IMR-90 (cell line): ENCODE measurements at regions not wholly inside any gene's neighbourhood (a gene's known extent, or its start where the extent isn't known, plus 50 kb on each side); places are given as distances from the start of the nearest gene placed in this dataset.

ENCODE experiments used
- ATAC-seq: fragments of 200-7000 bp; cut with Tn5 transposase; 2 replicates; pipeline ENCODE4 v1.9.1; 2020; ENCODE audit warnings: low read depth, mild to moderate bottlenecking, moderate library complexity
- BruUV-seq: library from RNA; stranded (reverse); fragments of 400-500 nt; replicated peaks from 2 replicates; lab custom pipeline; 2021; lab: Mats Ljungman, UMichigan
- CTCF ChIA-PET: fragments of 300-600 bp; formaldehyde crosslinking; extraction: SDS; loops from one replicate; lab custom pipeline; 2021; ENCODE audit warnings: antibody characterized with exemption; lab: Yijun Ruan, JAX
- POLR2A ChIA-PET: fragments of 300-600 bp; sonication (Branson Sonifier 250); formaldehyde crosslinking; loops from one replicate; lab custom pipeline; 2022; ENCODE audit warnings: antibody characterized with exemption; ENCODE audit not compliant: unreplicated experiment; lab: Charles Lee
- DNase-seq: peaks from one replicate; pipeline ENCODE4 v3.0.0; 2013
- H2AFZ ChIP-seq: replicated peaks from 2 replicates; pipeline ENCODE3; 2013; ENCODE audit warnings: low read length, mild to moderate bottlenecking; ENCODE audit not compliant: poor library complexity
- H2AK5ac ChIP-seq: 2 replicates; pipeline ENCODE4 v1.6.1; 2013; ENCODE audit warnings: low read depth, low read length, inconsistent platforms
- H2AK9ac ChIP-seq: replicated peaks from 2 replicates; pipeline ENCODE3; 2013; ENCODE audit warnings: mild to moderate bottlenecking, low read depth, low read length, moderate library complexity; ENCODE audit not compliant: poor library complexity
- H2BK120ac ChIP-seq: 2 replicates; pipeline ENCODE4 v1.6.1; 2013; ENCODE audit warnings: low read depth, low read length, inconsistent platforms
- H2BK15ac ChIP-seq: 3 replicates; pipeline ENCODE4 v1.6.1; 2013; ENCODE audit warnings: low read depth, low read length, inconsistent platforms
- H2BK20ac ChIP-seq: 2 replicates; pipeline ENCODE4 v1.6.1; 2013; ENCODE audit warnings: low read depth, mild to moderate bottlenecking, inconsistent platforms, low read length, moderate library complexity
- H2BK5ac ChIP-seq: 2 replicates; pipeline ENCODE4 v1.6.1; 2013; ENCODE audit warnings: mild to moderate bottlenecking, low read depth, low read length, inconsistent platforms; ENCODE audit not compliant: poor library complexity, severe bottlenecking
- H3K14ac ChIP-seq: replicated peaks from 2 replicates; pipeline ENCODE4 v1.6.1; 2013; ENCODE audit warnings: low read depth, low read length, inconsistent platforms
- H3K18ac ChIP-seq: 2 replicates; pipeline ENCODE4 v1.6.1; 2013; ENCODE audit warnings: low read depth, low read length, control low read depth
- H3K23ac ChIP-seq: 2 replicates; pipeline ENCODE4 v1.6.1; 2013; ENCODE audit warnings: low read depth, low read length, inconsistent platforms
- H3K27ac ChIP-seq: 2 replicates; pipeline ENCODE4 v1.5.1; 2013; ENCODE audit warnings: mild to moderate bottlenecking, control low read depth, low read length; ENCODE audit not compliant: insufficient read depth
- H3K27me3 ChIP-seq: 2 replicates; pipeline ENCODE4 v1.6.1; 2013; ENCODE audit warnings: low read length; ENCODE audit not compliant: control insufficient read depth, insufficient read depth
- H3K36me3 ChIP-seq: 2 replicates; pipeline ENCODE4 v1.6.1; 2013; ENCODE audit warnings: low read length, mixed read lengths; ENCODE audit not compliant: control insufficient read depth, insufficient read depth
- H3K4ac ChIP-seq: 2 replicates; pipeline ENCODE4 v1.6.1; 2013; ENCODE audit warnings: low read depth, low read length, inconsistent platforms
- H3K4me1 ChIP-seq: 2 replicates; pipeline ENCODE4 v1.6.1; 2013; ENCODE audit warnings: low read length, mixed read lengths; ENCODE audit not compliant: control insufficient read depth, insufficient read depth
- H3K4me2 ChIP-seq: 2 replicates; pipeline ENCODE4 v1.6.1; 2013; ENCODE audit warnings: low read depth, mild to moderate bottlenecking, control low read depth, low read length, moderate library complexity
- H3K4me3 ChIP-seq: 2 replicates; pipeline ENCODE4 v1.5.1; 2013; ENCODE audit warnings: low read depth, mild to moderate bottlenecking, control low read depth, low read length, moderate library complexity; ENCODE audit not compliant: insufficient read depth
- H3K56ac ChIP-seq: 2 replicates; pipeline ENCODE4 v1.6.1; 2013; ENCODE audit warnings: low read length, inconsistent platforms; ENCODE audit not compliant: insufficient read depth; ENCODE audit errors: extremely low read depth
- H3K79me1 ChIP-seq, 2 experiments: 2 replicates each; pipeline ENCODE4 v1.6.1; 2013; ENCODE audit warnings: low read length in 2 of 2, inconsistent platforms in 1 of 2, low read depth in 1 of 2
- H3K9ac ChIP-seq: 2 replicates; pipeline ENCODE4 v1.6.1; 2013; ENCODE audit warnings: low read depth, low read length, control low read depth
- H3K9me1 ChIP-seq: 2 replicates; pipeline ENCODE4 v1.6.1; 2013; ENCODE audit warnings: low read length, inconsistent platforms; ENCODE audit not compliant: insufficient read depth
- H3K9me3 ChIP-seq: 2 replicates; pipeline ENCODE4 v1.6.1; 2013; ENCODE audit warnings: low read length; ENCODE audit not compliant: control insufficient read depth, insufficient read depth
- H4K20me1 ChIP-seq: 2 replicates; pipeline ENCODE4 v1.6.1; 2013; ENCODE audit warnings: low read length, inconsistent platforms; ENCODE audit not compliant: insufficient read depth
- H4K5ac ChIP-seq: 2 replicates; pipeline ENCODE4 v1.6.1; 2013; ENCODE audit warnings: mild to moderate bottlenecking, low read depth, low read length, control low read depth
- H4K8ac ChIP-seq, 2 experiments: 2 replicates each; pipeline ENCODE4 v1.6.1; 2013; ENCODE audit warnings: low read depth in 2 of 2, low read length in 2 of 2, control low read depth in 1 of 2, inconsistent platforms in 1 of 2
- H4K91ac ChIP-seq: 2 replicates; pipeline ENCODE4 v1.6.1; 2013; ENCODE audit warnings: low read depth, low read length, inconsistent platforms; ENCODE audit not compliant: insufficient read depth
- NFE2L2 ChIP-seq: fragments of 150-350 bp; IDR thresholded peaks from 2 replicates; pipeline ENCODE4 v1.6.1; 2016; ENCODE audit warnings: low read depth, mild to moderate bottlenecking, low read length
- USF2 ChIP-seq: fragments of 150-350 bp; IDR thresholded peaks from 2 replicates; pipeline ENCODE4 v1.6.1; 2017; ENCODE audit warnings: mild to moderate bottlenecking, antibody characterized with exemption, low read length, low read depth
- WGBS, 2 experiments: methylation state at CpG; one replicate each; pipeline versions ENCODE4 v1.1.5 to v1.1.7; 2013; ENCODE audit warnings: missing lambda C conversion rate in 2 of 2; ENCODE audit not compliant: insufficient read length in 1 of 2; ENCODE audit errors: extremely low coverage in 2 of 2; 5-methylcytosine and 5-hydroxymethylcytosine counted together
- dilution Hi-C: fragments of 300-500 bp; cut with HindIII; formaldehyde crosslinking; loops from one replicate; pipeline ENCODE4 v1.14.3; 2018; ENCODE audit warnings: low sequenced_read_pairs; ENCODE audit not compliant: unreplicated experiment
- in situ Hi-C: fragments of 300-500 bp; cut with MboI; formaldehyde crosslinking; loops from 3 replicates; pipeline ENCODE4 v1.14.3; 2019; ENCODE audit warnings: low sequenced_read_pairs, inconsistent platforms, mixed read lengths
- intact Hi-C: fragments of 100-400 bp; cut with micrococcal nuclease; formaldehyde crosslinking; loops from 2 replicates; pipeline ENCODE4 v1.10.0; 2022

GRCh38 chr5:124952566-124952965 lies 206.1 kb upstream of the ZNF608 start:
- Histone ChIP-seq H3K9me1 (no peaks in the 10 kb centered on the region), H4K8ac (no peak overlapping the region), H3K23ac (no peak overlapping the region), H3K27me3 (no peaks in the 10 kb centered on the region), H3K36me3 (no peaks in the 10 kb centered on the region), H2BK15ac (no peak overlapping the region), H2BK20ac (no peak overlapping the region), H3K4ac (no peak overlapping the region), H2AK9ac (no peak overlapping the region), H3K9me3 (no peaks in the 10 kb centered on the region), H3K79me1 (no peaks in the 10 kb centered on the region), H3K27ac (no peak overlapping the region), H4K91ac (no peak overlapping the region), H3K14ac (no peak overlapping the region), H2BK120ac (no peak overlapping the region), H2AFZ (no peak overlapping the region), H3K4me3 (no peak overlapping the region), H3K4me1 (no peaks in the 10 kb centered on the region), H2BK5ac (no peak overlapping the region), H4K20me1 (no peaks in the 10 kb centered on the region), H3K18ac (no peak overlapping the region), H3K4me2 (no peak overlapping the region), H3K9ac (no peak overlapping the region), H2AK5ac (no peak overlapping the region), H3K56ac (no peak overlapping the region), H4K5ac (no peak overlapping the region)
- dilution Hi-C loops = no loop called here
- ChIA-PET CTCF (no interaction called here), POLR2A (no interaction called here)
- DNase-seq (no peak), ATAC-seq (no peak)
- in situ Hi-C loops = no loop called here
- TF ChIP-seq NFE2L2 (no peak), USF2 (no peak)
- intact Hi-C loops = no loop called here
- WGBS, 2 experiments = no CpG with 5 or more reads among the region's 2 CpGs
- BruUV-seq = no TSS peak
